ENCODE measurements at regions not wholly inside any gene's neighbourhood (a gene's known extent, or its start where the extent isn't known, plus 50 kb on each side); places are given as distances from the start of the nearest gene placed in this dataset.

GRCh38 chr16:63938661-63939060 lies 1183.2 kb downstream of the CDH11 start:
- no peaks in the 10 kb centered on the region for H3K4me1 ChIP-seq
- H3K27ac ChIP-seq, result no peak overlapping the region
- no peaks in the 10 kb centered on the region for H3K9me3 ChIP-seq
- no peak overlapping the region for H3K4me3 ChIP-seq
- H3K27me3 ChIP-seq, result no peaks in the 10 kb centered on the region
- H3K36me3 ChIP-seq, result no peaks in the 10 kb centered on the region
- intact Hi-C loops (cut with DNase I; ENCODE audit: low total_unique reads), result no loop called here
- no peak for DNase-seq
- WGBS, 2 donors (ENCODE audit: low coverage in 1 of 2), result 62 to 69% methylated on average over 3 to 4 of the region's 4 CpGs
- in situ Hi-C loops (cut with MboI; ENCODE audit: low pct_ligation_motif_present in 1 of 4, low pct_unique_long_range_greater_than_20kb in 1 of 4, low sequenced_read_pairs in 3 of 4), result no loop called here
- TF ChIP-seq EP300 (IDR thresholded peaks at IDR 0.05; ENCODE audit: low read depth) (no peak), CTCF (IDR thresholded peaks at IDR 0.05) (no peak), POLR2AphosphoS5 (IDR thresholded peaks at IDR 0.05) (no peak), POLR2A (IDR thresholded peaks at IDR 0.05) (no peak)

GRCh38 chr16:63933841-63934240 lies 1188.0 kb downstream of the CDH11 start:
- WGBS, 2 donors (ENCODE audit: low coverage in 1 of 2), result 58 to 67% methylated on average over 3 of the region's 3 CpGs

GRCh38 chr16:63928421-63928820 lies 1193.4 kb downstream of the CDH11 start:
- TF ChIP-seq POLR2AphosphoS5 (IDR thresholded peaks at IDR 0.05) (no peak), CTCF (IDR thresholded peaks at IDR 0.05) (no peak), EP300 (IDR thresholded peaks at IDR 0.05; ENCODE audit: low read depth) (no peak)
- intact Hi-C loops (cut with DNase I; ENCODE audit: low total_unique reads) (no loop called here), in situ Hi-C loops (cut with MboI; ENCODE audit: low pct_ligation_motif_present in 1 of 4, low pct_unique_long_range_greater_than_20kb in 1 of 4, low sequenced_read_pairs in 3 of 4) (no loop called here)
- H3K36me3 ChIP-seq, result no peaks in the 10 kb centered on the region
- no peaks in the 10 kb centered on the region for H3K9me3 ChIP-seq
- 83 to 85% methylated on average over 4 of the region's 4 CpGs for WGBS, 2 donors (ENCODE audit: low coverage in 1 of 2)
- H3K27ac ChIP-seq, result no peak overlapping the region
- no peak overlapping the region for H3K4me3 ChIP-seq
- no peaks in the 10 kb centered on the region for H3K27me3 ChIP-seq
- no peaks in the 10 kb centered on the region for H3K4me1 ChIP-seq
- no peak for DNase-seq

More at GRCh38 chr16:63933841-63934240, 1188.0 kb downstream of the CDH11 start:
- DNase-seq, result no peak
- no peak overlapping the region for H3K4me3 ChIP-seq
- intact Hi-C loops (cut with DNase I; ENCODE audit: low total_unique reads) (no loop called here), in situ Hi-C loops (cut with MboI; ENCODE audit: low pct_ligation_motif_present in 1 of 4, low pct_unique_long_range_greater_than_20kb in 1 of 4, low sequenced_read_pairs in 3 of 4) (no loop called here)
- H3K4me1 ChIP-seq, result no peaks in the 10 kb centered on the region
- no peak overlapping the region for H3K27ac ChIP-seq
- H3K9me3 ChIP-seq, result no peaks in the 10 kb centered on the region
- H3K36me3 ChIP-seq, result no peaks in the 10 kb centered on the region
- H3K27me3 ChIP-seq, result no peaks in the 10 kb centered on the region
- TF ChIP-seq POLR2AphosphoS5 (IDR thresholded peaks at IDR 0.05), result no peak

GRCh38 chr16:63925221-63925620 lies 1196.6 kb downstream of the CDH11 start:
- no peaks in the 10 kb centered on the region for H3K9me3 ChIP-seq
- H3K27ac ChIP-seq, result no peak overlapping the region
- no peaks in the 10 kb centered on the region for H3K4me1 ChIP-seq
- H3K27me3 ChIP-seq, result no peaks in the 10 kb centered on the region
- DNase-seq, result no peak
- H3K36me3 ChIP-seq, result no peaks in the 10 kb centered on the region
- TF ChIP-seq EP300 (IDR thresholded peaks at IDR 0.05; ENCODE audit: low read depth) (no peak), POLR2AphosphoS5 (IDR thresholded peaks at IDR 0.05) (no peak), CTCF (IDR thresholded peaks at IDR 0.05) (no peak), POLR2A (IDR thresholded peaks at IDR 0.05) (no peak)
- 74 to 79% methylated on average over 5 of the region's 5 CpGs for WGBS, 2 donors (ENCODE audit: low coverage in 1 of 2)
- no peak overlapping the region for H3K4me3 ChIP-seq
- intact Hi-C loops (cut with DNase I; ENCODE audit: low total_unique reads) (no loop called here), in situ Hi-C loops (cut with MboI; ENCODE audit: low pct_ligation_motif_present in 1 of 4, low pct_unique_long_range_greater_than_20kb in 1 of 4, low sequenced_read_pairs in 3 of 4) (no loop called here)

- no peaks in the 10 kb centered on the region for H3K9me3 ChIP-seq
- TF ChIP-seq CTCF (IDR thresholded peaks at IDR 0.05), result no peak
- TF ChIP-seq POLR2AphosphoS5 (IDR thresholded peaks at IDR 0.05), result no peak
- no peak for TF ChIP-seq POLR2A (IDR thresholded peaks at IDR 0.05)
- TF ChIP-seq EP300 (IDR thresholded peaks at IDR 0.05; ENCODE audit: low read depth), result no peak
Observed at GRCh38 chr16:63922560-63922959, 1199.3 kb downstream of the CDH11 start.

More at GRCh38 chr16:63922560-63922959, 1199.3 kb downstream of the CDH11 start:
- no peaks in the 10 kb centered on the region for H3K27me3 ChIP-seq
- no peak overlapping the region for H3K27ac ChIP-seq
- DNase-seq, result no peak
- in situ Hi-C loops (cut with MboI; ENCODE audit: low pct_ligation_motif_present in 1 of 4, low pct_unique_long_range_greater_than_20kb in 1 of 4, low sequenced_read_pairs in 3 of 4), result loop anchor here in 1 of 4 donors (25.0 kb wide), 1 partner anchor 110 kb away; no protein-coding TSS in a partner anchor
- H3K4me1 ChIP-seq, result no peaks in the 10 kb centered on the region
- no peak overlapping the region for H3K4me3 ChIP-seq
- no peaks in the 10 kb centered on the region for H3K36me3 ChIP-seq
- intact Hi-C loops (cut with DNase I; ENCODE audit: low total_unique reads), result no loop called here

Measured in transverse colon (tissue), 4 donors.